ENCODE measurements at regions not wholly inside any gene's neighbourhood (a gene's known extent, or its start where the extent isn't known, plus 50 kb on each side); places are given as distances from the start of the nearest gene placed in this dataset.

DNA sequence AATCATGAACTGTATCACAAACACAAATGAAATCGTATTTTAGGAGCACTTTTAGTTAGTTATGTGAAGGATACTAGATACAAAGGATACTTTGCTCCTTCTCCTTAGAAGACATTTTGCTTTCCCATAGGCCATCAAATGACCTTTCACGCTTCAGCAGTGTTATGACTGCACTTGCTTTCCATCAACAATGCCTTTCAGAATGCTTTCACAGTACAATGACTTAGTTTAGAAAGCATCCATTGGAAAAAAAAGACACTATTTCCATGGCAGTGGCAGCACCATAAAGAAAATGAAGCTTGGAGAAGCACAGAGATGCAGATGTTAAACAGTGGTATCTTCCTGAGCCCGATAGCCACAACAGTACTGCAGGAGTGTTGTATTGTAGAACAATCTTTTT lies 203.9 kb downstream of the PCSK1 start:
- no peak for DNase-seq (ENCODE audit: low read depth, low spot score)
- Histone ChIP-seq H3K36me3 (ENCODE audit: control insufficient read depth in 2 of 2, extremely low read depth in 1 of 2, insufficient read depth in 2 of 2, low read length in 2 of 2) (no peaks in the 10 kb centered on the region), H3K79me2 (ENCODE audit: control insufficient read depth, insufficient read depth, low read length) (no peaks in the 10 kb centered on the region), H3K4me3 (replicated peaks in 1 of 3; ENCODE audit: insufficient read depth in 1 of 3, low read depth in 1 of 3, low read length in 3 of 3) (no peak overlapping the region), H3K4me2 (ENCODE audit: insufficient read depth, low read length) (no peak overlapping the region), H3K27me3 (ENCODE audit: control insufficient read depth in 2 of 2, insufficient read depth in 2 of 2, low read length in 2 of 2) (no peaks in the 10 kb centered on the region), H4K20me1 (replicated peaks; ENCODE audit: control insufficient read depth, extremely low read depth, insufficient read depth, low read length) (no peaks in the 10 kb centered on the region), H3K4me1 (ENCODE audit: control insufficient read depth, extremely low read depth, insufficient read depth, low read length) (peaks cover 2% of the 10 kb centered on the region), H3K9me3 (replicated peaks; ENCODE audit: control insufficient read depth, insufficient read depth, low read length) (no peaks in the 10 kb centered on the region), H2AFZ (ENCODE audit: low read depth, low read length) (no peak overlapping the region), H3K9me1 (replicated peaks; ENCODE audit: control insufficient read depth, extremely low read depth, insufficient read depth, low read length) (no peaks in the 10 kb centered on the region), H3K27ac (ENCODE audit: insufficient read depth, low read depth, low read length) (no peak overlapping the region), H3K9ac (replicated peaks; ENCODE audit: extremely low read depth, insufficient read depth, low read length) (no peak overlapping the region)
- TF ChIP-seq GATA2 (IDR thresholded peaks at IDR 0.05; ENCODE audit: insufficient read depth, insufficient read length, low read depth, low read length) (no peak), FOS (IDR thresholded peaks at IDR 0.05; ENCODE audit: borderline replicate concordance, insufficient read depth, low read length) (no peak), POLR2A (IDR thresholded peaks at IDR 0.05; ENCODE audit: low read depth, low read length) (no peak), MYC (IDR thresholded peaks at IDR 0.05; ENCODE audit: low read depth, low read length) (no peak), EZH2 (IDR thresholded peaks at IDR 0.05; ENCODE audit: borderline replicate concordance, low read depth, low read length, severe bottlenecking) (no peak), POLR2AphosphoS5 (IDR thresholded peaks at IDR 0.05; ENCODE audit: insufficient read depth, low read depth, low read length) (no peak), JUN (IDR thresholded peaks at IDR 0.05; ENCODE audit: borderline replicate concordance, insufficient read depth, insufficient read length, low read depth) (no peak)
- TF ChIP-seq, protein P1, sequence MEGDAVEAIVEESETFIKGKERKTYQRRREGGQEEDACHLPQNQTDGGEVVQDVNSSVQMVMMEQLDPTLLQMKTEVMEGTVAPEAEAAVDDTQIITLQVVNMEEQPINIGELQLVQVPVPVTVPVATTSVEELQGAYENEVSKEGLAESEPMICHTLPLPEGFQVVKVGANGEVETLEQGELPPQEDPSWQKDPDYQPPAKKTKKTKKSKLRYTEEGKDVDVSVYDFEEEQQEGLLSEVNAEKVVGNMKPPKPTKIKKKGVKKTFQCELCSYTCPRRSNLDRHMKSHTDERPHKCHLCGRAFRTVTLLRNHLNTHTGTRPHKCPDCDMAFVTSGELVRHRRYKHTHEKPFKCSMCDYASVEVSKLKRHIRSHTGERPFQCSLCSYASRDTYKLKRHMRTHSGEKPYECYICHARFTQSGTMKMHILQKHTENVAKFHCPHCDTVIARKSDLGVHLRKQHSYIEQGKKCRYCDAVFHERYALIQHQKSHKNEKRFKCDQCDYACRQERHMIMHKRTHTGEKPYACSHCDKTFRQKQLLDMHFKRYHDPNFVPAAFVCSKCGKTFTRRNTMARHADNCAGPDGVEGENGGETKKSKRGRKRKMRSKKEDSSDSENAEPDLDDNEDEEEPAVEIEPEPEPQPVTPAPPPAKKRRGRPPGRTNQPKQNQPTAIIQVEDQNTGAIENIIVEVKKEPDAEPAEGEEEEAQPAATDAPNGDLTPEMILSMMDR (IDR thresholded peaks at IDR 0.05; ENCODE audit: extremely low read depth in 1 of 2, insufficient read depth in 1 of 2, low read depth in 1 of 2, low read length in 2 of 2) = no peak
- TF ChIP-seq, protein P2, sequence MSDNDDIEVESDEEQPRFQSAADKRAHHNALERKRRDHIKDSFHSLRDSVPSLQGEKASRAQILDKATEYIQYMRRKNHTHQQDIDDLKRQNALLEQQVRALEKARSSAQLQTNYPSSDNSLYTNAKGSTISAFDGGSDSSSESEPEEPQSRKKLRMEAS (IDR thresholded peaks at IDR 0.05; ENCODE audit: insufficient read depth, insufficient read length) = no peak
- dilution Hi-C loops (cut with MboI; ENCODE audit: extremely low pct_ligation_motif_present, low sequenced_read_pairs) (no loop called here), intact Hi-C loops (cut with micrococcal nuclease) (no loop called here)
- ChIA-PET POLR2A (no interaction called here), CTCF (interaction anchor here (0.8 kb wide), 1 partner anchor 9 kb away, joined by 3 read pairs; no protein-coding TSS in a partner anchor)
- no TSS peak for BruUV-seq (replicated peaks)
- no peak for FAIRE-seq
